HG03060 (cell line): ENCODE measurements at regions not wholly inside any gene's neighbourhood (a gene's known extent, or its start where the extent isn't known, plus 50 kb on each side); places are given as distances from the start of the nearest gene placed in this dataset.
A peak's percentile ranks its signal among the peaks of the same experiment; 100 is the strongest.
"Not testable (repeated sequence)": the region's sequence is repeated elsewhere in the genome, so short reads cannot be mapped to it uniquely, and the experiment has no call there.

ENCODE experiments used
- ATAC-seq: cut with Tn5 transposase; IDR thresholded peaks from one replicate; pipeline ENCODE4 v1.9.1; 2021; ENCODE audit warnings: low read depth, moderate number of reproducible peaks; ENCODE audit not compliant: unreplicated experiment

GRCh38 chr13:57899096-57899495 is 267.6 kb downstream of the PCDH17 start:
- no peak for ATAC-seq

GRCh38 chr13:57909833-57910232 is 278.3 kb downstream of the PCDH17 start:
- not testable (repeated sequence) for ATAC-seq

GRCh38 chr13:57918086-57918485 is 286.5 kb downstream of the PCDH17 start:
- no peak for ATAC-seq

- ATAC-seq = no peak
These were observed 287.4 kb downstream of the PCDH17 start for GRCh38 chr13:57918913-57919312.

- no peak for ATAC-seq
These were observed 293.7 kb downstream of the PCDH17 start for GRCh38 chr13:57925250-57925649.

- ATAC-seq = no peak
These were observed 294.2 kb downstream of the PCDH17 start for GRCh38 chr13:57925751-57926150.

GRCh38 chr13:57932061-57932460 is 300.5 kb downstream of the PCDH17 start:
- no peak for ATAC-seq

- ATAC-seq = no peak
These were observed 302.1 kb downstream of the PCDH17 start for GRCh38 chr13:57933606-57934005.

GRCh38 chr13:57935965-57936364 is 304.4 kb downstream of the PCDH17 start:
- ATAC-seq = no peak

- peak; percentile 99 for ATAC-seq
These were observed 314.8 kb downstream of the PCDH17 start for GRCh38 chr13:57946361-57946760.

GRCh38 chr13:57948884-57949283 is 317.3 kb downstream of the PCDH17 start:
- ATAC-seq = no peak

GRCh38 chr13:57969951-57970350 is 338.4 kb downstream of the PCDH17 start:
- no peak for ATAC-seq

- ATAC-seq = no peak
These were observed 338.9 kb downstream of the PCDH17 start for GRCh38 chr13:57970404-57970803.

- no peak for ATAC-seq
These were observed 351.2 kb downstream of the PCDH17 start for GRCh38 chr13:57982782-57983181.

- no peak for ATAC-seq
These were observed 356.7 kb downstream of the PCDH17 start for GRCh38 chr13:57988276-57988675.

- no peak for ATAC-seq
These were observed 359.5 kb downstream of the PCDH17 start for GRCh38 chr13:57991041-57991440.

GRCh38 chr13:57992416-57992815 is 360.9 kb downstream of the PCDH17 start:
- no peak for ATAC-seq

- no peak for ATAC-seq
These were observed 365.2 kb downstream of the PCDH17 start for GRCh38 chr13:57996717-57997116.

- no peak for ATAC-seq
These were observed 373.2 kb downstream of the PCDH17 start for GRCh38 chr13:58004751-58005150.

- ATAC-seq = no peak
These were observed 386.5 kb downstream of the PCDH17 start for GRCh38 chr13:58018020-58018419.

- ATAC-seq = no peak
These were observed 387.3 kb downstream of the PCDH17 start for GRCh38 chr13:58018865-58019264.

- no peak for ATAC-seq
These were observed 392.6 kb downstream of the PCDH17 start for GRCh38 chr13:58024103-58024502.

- no peak for ATAC-seq
These were observed 394.3 kb downstream of the PCDH17 start for GRCh38 chr13:58025821-58026220.
